Mesenchymal stem cell (in vitro differentiated cells and primary cell): ENCODE measurements at regions not wholly inside any gene's neighbourhood (a gene's known extent, or its start where the extent isn't known, plus 50 kb on each side); places are given as distances from the start of the nearest gene placed in this dataset.

ENCODE experiments used
- DNase-seq: peaks from one replicate; pipeline ENCODE4 v3.0.0-alpha.2; 2013
- H2AFZ ChIP-seq: one replicate; pipeline ENCODE4 v1.6.1; 2013; ENCODE audit warnings: low read depth, mild to moderate bottlenecking, control low read depth, inconsistent platforms, low read length, moderate library complexity
- H2AK5ac ChIP-seq: 2 replicates; pipeline ENCODE4 v1.6.1; 2013; ENCODE audit warnings: low read length, moderate library complexity, mild to moderate bottlenecking, inconsistent platforms; ENCODE audit not compliant: severe bottlenecking
- H2BK120ac ChIP-seq: one replicate; pipeline ENCODE4 v1.6.1; 2013; ENCODE audit warnings: low read depth, mild to moderate bottlenecking, inconsistent platforms, low read length, moderate library complexity
- H2BK12ac ChIP-seq, 2 experiments: one replicate each; pipeline ENCODE4 v1.6.1; 2013; ENCODE audit warnings: inconsistent platforms in 2 of 2, low read length in 2 of 2, mild to moderate bottlenecking in 2 of 2, moderate library complexity in 2 of 2, control low read depth in 1 of 2
- H2BK15ac ChIP-seq: one replicate; pipeline ENCODE4 v1.6.1; 2013; ENCODE audit warnings: mild to moderate bottlenecking, low read depth, inconsistent platforms; ENCODE audit not compliant: poor library complexity, severe bottlenecking
- H2BK5ac ChIP-seq: 2 replicates; pipeline ENCODE4 v1.6.1; 2013; ENCODE audit warnings: low read depth, mild to moderate bottlenecking, low read length, control low read depth, inconsistent platforms; ENCODE audit not compliant: poor library complexity, severe bottlenecking
- H3K14ac ChIP-seq, 2 experiments: one replicate each; pipeline ENCODE4 v1.6.1; 2013; ENCODE audit warnings: inconsistent platforms in 2 of 2, low read length in 2 of 2, control low read depth in 1 of 2, mild to moderate bottlenecking in 1 of 2, moderate library complexity in 1 of 2
- H3K18ac ChIP-seq, 2 experiments: one replicate each; pipeline ENCODE4 v1.6.1; 2013; ENCODE audit warnings: inconsistent platforms in 2 of 2, low read length in 2 of 2, control low read depth in 1 of 2, low read depth in 1 of 2, mild to moderate bottlenecking in 1 of 2
- H3K23ac ChIP-seq, 2 experiments: one replicate each; pipeline ENCODE4 v1.6.1; 2013; ENCODE audit warnings: inconsistent platforms in 2 of 2, low read length in 2 of 2, mild to moderate bottlenecking in 2 of 2, moderate library complexity in 2 of 2, control low read depth in 1 of 2
- H3K27ac ChIP-seq: 2 replicates; pipeline ENCODE4 v1.5.1; 2013; ENCODE audit warnings: mild to moderate bottlenecking, moderate library complexity, low read length, control low read depth, inconsistent platforms; ENCODE audit not compliant: poor library complexity, severe bottlenecking
- H3K27me3 ChIP-seq, 2 experiments: 2 replicates each; pipeline versions ENCODE4 v1.6.1 to v1.7.0; 2013; ENCODE audit warnings: low read length in 2 of 2, mild to moderate bottlenecking in 2 of 2, moderate library complexity in 2 of 2, control low read depth in 1 of 2, inconsistent platforms in 1 of 2; ENCODE audit not compliant: control insufficient read depth in 1 of 2, insufficient read depth in 1 of 2
- H3K36me3 ChIP-seq, 2 experiments: 2 replicates each; pipeline versions ENCODE4 v1.6.1 to v1.7.0; 2013; ENCODE audit warnings: low read length in 2 of 2, control low read depth in 1 of 2, inconsistent platforms in 1 of 2, low read depth in 1 of 2, mild to moderate bottlenecking in 1 of 2; ENCODE audit not compliant: insufficient read depth in 2 of 2, control insufficient read depth in 1 of 2
- H3K4ac ChIP-seq, 2 experiments: one replicate each; pipeline ENCODE4 v1.6.1; 2013; ENCODE audit warnings: inconsistent platforms in 2 of 2, low read length in 2 of 2, mild to moderate bottlenecking in 2 of 2, moderate library complexity in 2 of 2, control low read depth in 1 of 2, low read depth in 1 of 2
- H3K4me1 ChIP-seq: 2 replicates; pipeline ENCODE4 v1.6.1; 2013; ENCODE audit warnings: low read depth, low read length, control low read depth; ENCODE audit not compliant: control insufficient read depth, insufficient read depth
- H3K4me2 ChIP-seq: 2 replicates; pipeline ENCODE4 v1.6.1; 2013; ENCODE audit warnings: low read length, mild to moderate bottlenecking, inconsistent platforms; ENCODE audit not compliant: poor library complexity, severe bottlenecking
- H3K4me3 ChIP-seq, 2 experiments: 2 replicates each; pipeline versions ENCODE4 v1.5.1 to v1.7.0; 2013; ENCODE audit warnings: low read length in 2 of 2, mild to moderate bottlenecking in 2 of 2, control low read depth in 1 of 2, low read depth in 1 of 2; ENCODE audit not compliant: insufficient read depth in 1 of 2
- H3K79me1 ChIP-seq: replicated peaks from 2 replicates; pipeline ENCODE4 v1.6.1; 2013; ENCODE audit warnings: mild to moderate bottlenecking, control low read depth, low read length, inconsistent platforms; ENCODE audit not compliant: poor library complexity, severe bottlenecking
- H3K9ac ChIP-seq: 2 replicates; pipeline ENCODE4 v1.7.0; 2013; ENCODE audit warnings: mild to moderate bottlenecking, low read length, moderate library complexity
- H3K9me3 ChIP-seq: 2 replicates; pipeline ENCODE4 v1.7.0; 2013; ENCODE audit warnings: mild to moderate bottlenecking, low read length; ENCODE audit not compliant: control insufficient read depth
- H4K8ac ChIP-seq: one replicate; pipeline ENCODE4 v1.6.1; 2013; ENCODE audit warnings: inconsistent platforms, mild to moderate bottlenecking, low read length, moderate library complexity
- H4K91ac ChIP-seq: one replicate; pipeline ENCODE4 v1.6.1; 2013; ENCODE audit warnings: mild to moderate bottlenecking, low read length, inconsistent platforms
- WGBS: methylation state at CpG from one replicate; pipeline ENCODE4 v1.1.7; 2013; ENCODE audit warnings: mixed read lengths; 5-methylcytosine and 5-hydroxymethylcytosine counted together

DNA sequence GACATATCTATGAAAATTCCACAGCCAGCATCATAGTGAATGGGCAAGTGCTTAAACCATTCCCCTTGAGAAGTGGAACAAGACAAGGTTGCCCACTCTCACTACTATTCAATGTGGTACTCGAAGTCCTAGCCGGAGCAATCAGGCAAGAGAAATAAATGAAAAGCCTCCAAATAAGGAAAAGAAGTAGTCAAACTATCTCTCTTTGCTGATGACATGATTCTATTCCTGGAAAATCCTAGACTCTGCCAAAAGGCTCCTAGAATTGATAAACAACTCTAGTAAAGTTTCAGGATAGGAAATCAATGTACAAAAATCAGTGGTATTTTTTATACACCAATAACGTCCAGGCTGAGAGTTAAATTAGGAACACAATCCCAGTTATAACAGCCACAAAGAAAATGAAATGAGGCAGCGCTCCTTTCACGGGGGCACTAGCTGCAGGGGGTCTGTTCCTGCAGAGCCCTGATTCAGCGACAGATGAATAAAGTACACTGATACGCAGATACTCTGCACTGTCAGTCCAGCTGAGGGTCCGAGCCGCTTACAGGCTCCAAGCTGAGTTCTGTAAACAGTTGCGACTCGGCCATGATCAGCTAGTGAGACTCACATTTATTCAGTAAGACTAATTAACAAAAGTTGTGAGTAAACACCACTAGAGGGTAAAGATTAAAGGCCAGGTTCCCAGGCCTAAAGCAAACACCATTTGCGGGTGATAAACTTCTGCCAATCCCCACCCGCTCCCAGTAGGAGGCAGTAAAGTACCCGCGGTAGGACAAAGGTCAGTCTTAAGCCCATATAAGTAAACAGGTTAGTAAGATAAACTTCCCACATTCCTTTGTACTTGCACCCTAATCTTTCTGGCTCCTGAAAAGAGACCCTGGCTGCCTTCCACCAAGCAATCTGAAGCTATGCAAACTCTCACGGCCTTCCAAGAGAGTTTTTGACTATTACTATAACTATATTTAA is 290.6 kb upstream of the GRID2 start:
- H3K4me2 ChIP-seq: no peak overlapping the region
- H2BK15ac ChIP-seq: no peak overlapping the region
- no peak overlapping the region for H3K18ac ChIP-seq
- no peaks in the 10 kb centered on the region for H3K36me3 ChIP-seq
- no peak overlapping the region for H4K91ac ChIP-seq
- no peak for DNase-seq
- no peak overlapping the region for H2BK12ac ChIP-seq
- H3K23ac ChIP-seq: no peak overlapping the region
- no peaks in the 10 kb centered on the region for H3K79me1 ChIP-seq
- H2AK5ac ChIP-seq: no peak overlapping the region
- peaks cover 2% of the 10 kb centered on the region for H3K9me3 ChIP-seq
- no peak overlapping the region for H3K27ac ChIP-seq
- H3K9ac ChIP-seq: no peak overlapping the region
- no peaks in the 10 kb centered on the region for H3K27me3 ChIP-seq
- H3K14ac ChIP-seq: no peak overlapping the region
- no peak overlapping the region for H4K8ac ChIP-seq
- H3K4ac ChIP-seq: no peak overlapping the region
- H2BK5ac ChIP-seq: no peak overlapping the region
- H2BK120ac ChIP-seq: no peak overlapping the region
- H3K4me3 ChIP-seq: no peak overlapping the region
- H2AFZ ChIP-seq: no peak overlapping the region
- WGBS: 37% methylated on average over 14 of the region's 16 CpGs
- no peaks in the 10 kb centered on the region for H3K4me1 ChIP-seq

DNA sequence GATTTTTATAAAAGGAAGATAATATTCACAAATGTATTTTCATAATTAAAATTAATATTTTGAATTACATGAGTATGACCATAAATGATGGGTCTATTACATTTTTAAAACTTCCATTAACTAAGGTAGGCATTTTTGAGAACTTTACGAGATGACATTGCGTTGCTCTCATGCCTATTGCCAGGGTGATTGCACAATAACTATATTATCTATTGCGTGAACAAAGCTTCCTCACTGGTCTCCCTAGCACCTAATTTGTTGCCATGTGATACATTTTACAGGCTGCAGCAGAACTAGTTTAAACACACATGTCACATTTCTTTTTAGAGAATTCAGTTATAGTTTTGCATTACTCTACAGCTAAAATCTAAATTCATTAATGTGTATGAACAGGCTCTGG is 289.7 kb upstream of the GRID2 start:
- Histone ChIP-seq H2AK5ac (no peak overlapping the region), H3K4me2 (no peak overlapping the region), H3K14ac (no peak overlapping the region), H2BK5ac (no peak overlapping the region), H2AFZ (no peak overlapping the region), H3K4me1 (no peaks in the 10 kb centered on the region), H4K8ac (no peak overlapping the region), H3K79me1 (no peaks in the 10 kb centered on the region), H3K9me3 (peaks cover 2% of the 10 kb centered on the region), H2BK120ac (no peak overlapping the region), H2BK15ac (no peak overlapping the region), H3K23ac (no peak overlapping the region), H3K36me3 (no peaks in the 10 kb centered on the region), H3K27ac (no peak overlapping the region), H3K27me3 (no peaks in the 10 kb centered on the region), H4K91ac (no peak overlapping the region), H3K9ac (no peak overlapping the region), H2BK12ac (no peak overlapping the region), H3K18ac (no peak overlapping the region), H3K4ac (no peak overlapping the region), H3K4me3 (no peak overlapping the region)
- no peak for DNase-seq
- WGBS: 86% methylated on average over 3 of the region's 3 CpGs

DNA sequence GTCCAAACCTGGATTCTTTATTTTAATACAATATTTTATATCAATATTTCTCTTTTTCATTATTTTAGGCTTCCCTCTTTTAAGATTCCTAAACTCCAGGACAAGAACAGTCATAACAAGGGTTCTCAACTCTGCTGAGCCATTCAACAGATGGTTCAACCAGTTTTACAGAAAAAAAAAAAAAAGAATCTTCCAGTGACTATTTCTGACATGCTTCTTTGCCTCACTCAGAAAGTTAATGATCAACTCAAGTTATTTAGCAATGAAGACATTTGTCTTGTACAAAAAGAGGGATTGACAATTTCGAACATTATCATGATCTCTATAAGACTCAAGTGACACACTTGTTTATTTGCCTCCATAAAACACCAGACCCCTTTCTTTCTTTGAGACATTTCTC is 282.6 kb upstream of the GRID2 start:
- H3K27me3 ChIP-seq: no peaks in the 10 kb centered on the region
- WGBS: 26% methylated on average over 1 of the region's 1 CpG
- no peaks in the 10 kb centered on the region for H3K36me3 ChIP-seq
- H2AFZ ChIP-seq: no peak overlapping the region
- no peak overlapping the region for H3K4ac ChIP-seq
- no peaks in the 10 kb centered on the region for H3K79me1 ChIP-seq
- H4K91ac ChIP-seq: no peak overlapping the region
- H2BK120ac ChIP-seq: no peak overlapping the region
- H4K8ac ChIP-seq: no peak overlapping the region
- no peak overlapping the region for H2AK5ac ChIP-seq
- no peak overlapping the region for H2BK12ac ChIP-seq
- no peaks in the 10 kb centered on the region for H3K4me1 ChIP-seq
- H3K4me3 ChIP-seq: no peak overlapping the region
- no peak for DNase-seq
- no peak overlapping the region for H3K18ac ChIP-seq
- H3K9ac ChIP-seq: no peak overlapping the region
- H3K27ac ChIP-seq: no peak overlapping the region
- no peak overlapping the region for H2BK15ac ChIP-seq
- no peak overlapping the region for H3K23ac ChIP-seq
- H3K4me2 ChIP-seq: no peak overlapping the region
- no peaks in the 10 kb centered on the region for H3K9me3 ChIP-seq
- no peak overlapping the region for H3K14ac ChIP-seq
- H2BK5ac ChIP-seq: no peak overlapping the region

DNA sequence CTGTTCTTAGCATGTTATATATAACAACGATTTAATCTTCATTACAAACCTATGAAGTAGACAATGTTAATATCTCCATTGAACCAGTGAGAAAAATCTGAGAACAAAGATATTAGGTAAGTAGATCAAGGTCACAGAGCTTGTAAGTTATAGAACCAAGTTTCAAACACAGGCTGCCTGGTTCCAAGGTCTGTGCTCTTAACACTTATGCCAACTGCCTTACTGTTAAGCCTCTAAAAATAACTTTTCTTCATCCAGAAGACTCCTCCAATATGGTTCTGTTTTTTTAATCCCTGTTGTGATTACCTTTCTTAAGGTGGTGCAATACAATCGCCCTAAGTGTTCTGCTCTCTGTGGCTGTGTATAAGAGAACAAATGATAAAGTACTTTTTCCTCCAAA is 282.0 kb upstream of the GRID2 start:
- no peak for DNase-seq
- Histone ChIP-seq H2BK12ac (no peak overlapping the region), H3K4me1 (no peaks in the 10 kb centered on the region), H4K8ac (no peak overlapping the region), H3K9ac (no peak overlapping the region), H3K79me1 (no peaks in the 10 kb centered on the region), H2BK15ac (no peak overlapping the region), H4K91ac (no peak overlapping the region), H3K4me3 (no peak overlapping the region), H2AK5ac (no peak overlapping the region), H2BK120ac (no peak overlapping the region), H3K4ac (no peak overlapping the region), H3K27me3 (no peaks in the 10 kb centered on the region), H3K23ac (no peak overlapping the region), H2BK5ac (no peak overlapping the region), H3K14ac (no peak overlapping the region), H2AFZ (no peak overlapping the region), H3K18ac (no peak overlapping the region), H3K4me2 (no peak overlapping the region), H3K27ac (no peak overlapping the region), H3K36me3 (no peaks in the 10 kb centered on the region), H3K9me3 (no peaks in the 10 kb centered on the region)
- no CpG with 5 or more reads among the region's 2 CpGs for WGBS
